ENCODE measurements at regions not wholly inside any gene's neighbourhood (a gene's known extent, or its start where the extent isn't known, plus 50 kb on each side); places are given as distances from the start of the nearest gene placed in this dataset.

DNA sequence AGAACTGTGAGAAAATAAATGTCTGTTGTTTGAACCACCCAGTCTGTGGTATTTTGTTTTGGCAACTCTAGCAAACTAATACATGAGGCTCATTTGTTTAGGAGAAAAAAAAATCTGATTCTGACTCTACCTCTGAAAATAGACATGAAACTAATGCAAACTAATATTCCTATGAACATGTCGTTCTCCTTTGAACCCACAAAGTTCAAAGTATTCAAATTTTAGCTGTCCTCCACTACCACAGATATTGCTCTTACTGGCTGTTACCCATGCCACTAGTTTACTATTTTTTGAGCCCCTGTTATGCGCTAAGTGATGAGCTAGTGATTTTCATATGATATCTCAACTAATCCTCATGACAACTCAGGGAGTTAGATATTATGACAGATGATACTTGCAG lies 58.8 kb upstream of the ZNF804B start:
- TF ChIP-seq GLIS3 (CRISPR knock-in tag; IDR thresholded peaks at IDR 0.05): no peak
- TF ChIP-seq, protein P1, sequence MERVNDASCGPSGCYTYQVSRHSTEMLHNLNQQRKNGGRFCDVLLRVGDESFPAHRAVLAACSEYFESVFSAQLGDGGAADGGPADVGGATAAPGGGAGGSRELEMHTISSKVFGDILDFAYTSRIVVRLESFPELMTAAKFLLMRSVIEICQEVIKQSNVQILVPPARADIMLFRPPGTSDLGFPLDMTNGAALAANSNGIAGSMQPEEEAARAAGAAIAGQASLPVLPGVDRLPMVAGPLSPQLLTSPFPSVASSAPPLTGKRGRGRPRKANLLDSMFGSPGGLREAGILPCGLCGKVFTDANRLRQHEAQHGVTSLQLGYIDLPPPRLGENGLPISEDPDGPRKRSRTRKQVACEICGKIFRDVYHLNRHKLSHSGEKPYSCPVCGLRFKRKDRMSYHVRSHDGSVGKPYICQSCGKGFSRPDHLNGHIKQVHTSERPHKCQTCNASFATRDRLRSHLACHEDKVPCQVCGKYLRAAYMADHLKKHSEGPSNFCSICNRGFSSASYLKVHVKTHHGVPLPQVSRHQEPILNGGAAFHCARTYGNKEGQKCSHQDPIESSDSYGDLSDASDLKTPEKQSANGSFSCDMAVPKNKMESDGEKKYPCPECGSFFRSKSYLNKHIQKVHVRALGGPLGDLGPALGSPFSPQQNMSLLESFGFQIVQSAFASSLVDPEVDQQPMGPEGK (CRISPR knock-in tag; IDR thresholded peaks at IDR 0.05; ENCODE audit: borderline replicate concordance): no peak

Data from SK-N-SH treated with all-trans-retinoic acid at 6 μM for 48 hours (cell line).